A204.1 (cell line): ENCODE measurements at regions not wholly inside any gene's neighbourhood (a gene's known extent, or its start where the extent isn't known, plus 50 kb on each side); places are given as distances from the start of the nearest gene placed in this dataset.

Experiments used
- FAIRE-seq: peaks from 2 replicates; lab custom pipeline; 2012; peaks lifted over from hg19 to GRCh38; lab: Jason Lieb, UNC

- FAIRE-seq: no peak
These were observed 321.5 kb upstream of the PKDCC start for GRCh38 chr2:41726364-41726763.

GRCh38 chr2:41727152-41727551 is 320.7 kb upstream of the PKDCC start:
- FAIRE-seq: no peak

GRCh38 chr2:41727711-41728110 is 320.1 kb upstream of the PKDCC start:
- FAIRE-seq: no peak

- no peak for FAIRE-seq
These were observed 319.0 kb upstream of the PKDCC start for GRCh38 chr2:41728788-41729338.

GRCh38 chr2:41729800-41730364 is 317.9 kb upstream of the PKDCC start:
- FAIRE-seq: no peak

- no peak for FAIRE-seq
These were observed 312.8 kb upstream of the PKDCC start for GRCh38 chr2:41735006-41735405.

GRCh38 chr2:41735476-41735875 is 312.3 kb upstream of the PKDCC start:
- no peak for FAIRE-seq

GRCh38 chr2:41736105-41736567 is 311.7 kb upstream of the PKDCC start:
- no peak for FAIRE-seq

- FAIRE-seq: no peak
These were observed 311.2 kb upstream of the PKDCC start for GRCh38 chr2:41736586-41736985.

- FAIRE-seq: no peak
These were observed 309.9 kb upstream of the PKDCC start for GRCh38 chr2:41737888-41738287.

- FAIRE-seq: no peak
These were observed 305.7 kb upstream of the PKDCC start for GRCh38 chr2:41741951-41742595.

GRCh38 chr2:41743324-41743723 is 304.5 kb upstream of the PKDCC start:
- FAIRE-seq: no peak

- no peak for FAIRE-seq
These were observed 297.0 kb upstream of the PKDCC start for GRCh38 chr2:41750829-41751228.

GRCh38 chr2:41759880-41760279 is 287.9 kb upstream of the PKDCC start:
- FAIRE-seq: no peak

- FAIRE-seq: no peak
These were observed 284.7 kb upstream of the PKDCC start for GRCh38 chr2:41763141-41763540.

- no peak for FAIRE-seq
These were observed 283.7 kb upstream of the PKDCC start for GRCh38 chr2:41764131-41764530.

- no peak for FAIRE-seq
These were observed 282.9 kb upstream of the PKDCC start for GRCh38 chr2:41764919-41765318.

GRCh38 chr2:41768310-41768709 is 279.5 kb upstream of the PKDCC start:
- FAIRE-seq: no peak

- no peak for FAIRE-seq
These were observed 276.1 kb upstream of the PKDCC start for GRCh38 chr2:41771710-41772109.

GRCh38 chr2:41772697-41773096 is 275.1 kb upstream of the PKDCC start:
- FAIRE-seq: no peak

GRCh38 chr2:41774011-41774605 is 273.7 kb upstream of the PKDCC start:
- FAIRE-seq: no peak

- FAIRE-seq: no peak
These were observed 272.3 kb upstream of the PKDCC start for GRCh38 chr2:41775366-41776025.

- FAIRE-seq: no peak
These were observed 267.9 kb upstream of the PKDCC start for GRCh38 chr2:41779888-41780287.
